ENCODE measurements at regions not wholly inside any gene's neighbourhood (a gene's known extent, or its start where the extent isn't known, plus 50 kb on each side); places are given as distances from the start of the nearest gene placed in this dataset.
"Not testable (repeated sequence)": the region's sequence is repeated elsewhere in the genome, so short reads cannot be mapped to it uniquely, and the experiment has no call there.

DNA sequence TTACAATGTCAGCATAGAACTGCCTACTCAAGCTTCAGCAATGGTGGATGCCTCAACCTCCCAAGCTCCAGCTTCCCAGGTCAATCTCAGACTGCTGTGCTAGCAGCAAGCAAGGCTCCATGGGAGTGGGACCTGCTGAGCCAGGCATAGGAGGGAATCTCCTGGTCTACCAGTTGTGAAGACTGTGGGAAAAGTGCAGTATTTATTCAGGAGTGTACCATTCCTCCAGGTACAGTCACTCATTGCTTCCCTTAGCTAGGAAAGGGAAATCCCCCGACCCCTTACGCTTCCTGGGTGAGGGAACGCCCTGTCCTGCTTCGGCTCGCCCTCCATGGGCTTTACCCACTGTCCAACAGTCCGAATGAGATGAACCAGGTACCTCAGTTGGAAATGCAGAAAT is 130.3 kb downstream of the ADCYAP1 start:
- H3K36me3 Mint-ChIP-seq (ENCODE audit: low read depth) = no peaks in the 10 kb centered on the region
- H3K4me1 Mint-ChIP-seq = no peaks in the 10 kb centered on the region
- ChIA-PET CTCF (no interaction called here), POLR2A (no interaction called here)
- peaks cover 2% of the 10 kb centered on the region for H3K27me3 Mint-ChIP-seq
- no peak for DNase-seq
- peaks cover 5% of the 10 kb centered on the region for H3K9me3 Mint-ChIP-seq
- no peak overlapping the region for H3K4me3 Mint-ChIP-seq
- no peak overlapping the region for H3K27ac Mint-ChIP-seq

DNA sequence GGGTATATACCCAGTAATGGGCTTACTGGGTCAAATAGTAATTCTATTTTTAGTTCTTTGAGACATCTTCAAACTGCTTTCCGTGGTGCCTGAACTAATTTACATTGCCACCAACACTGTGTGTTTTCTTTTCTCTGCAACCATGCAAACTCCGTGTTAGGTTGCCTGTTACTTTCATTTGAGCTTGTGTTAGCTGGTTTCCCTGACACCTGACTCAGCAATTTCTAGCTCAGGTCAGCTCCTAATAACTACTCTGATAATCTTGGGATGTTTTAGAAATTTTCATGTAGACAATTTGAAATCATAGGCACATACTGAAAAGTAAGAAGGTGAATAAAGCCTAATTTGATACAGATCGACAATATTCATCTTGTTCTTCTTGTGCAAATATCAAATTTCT is 132.3 kb downstream of the ADCYAP1 start:
- Mint-ChIP-seq H3K27ac (no peak overlapping the region), H3K27me3 (peaks cover 2% of the 10 kb centered on the region), H3K36me3 (ENCODE audit: low read depth) (no peaks in the 10 kb centered on the region), H3K9me3 (peaks cover 2% of the 10 kb centered on the region), H3K4me1 (no peaks in the 10 kb centered on the region), H3K4me3 (no peak overlapping the region)
- ChIA-PET POLR2A (no interaction called here), CTCF (no interaction called here)
- no peak for DNase-seq

DNA sequence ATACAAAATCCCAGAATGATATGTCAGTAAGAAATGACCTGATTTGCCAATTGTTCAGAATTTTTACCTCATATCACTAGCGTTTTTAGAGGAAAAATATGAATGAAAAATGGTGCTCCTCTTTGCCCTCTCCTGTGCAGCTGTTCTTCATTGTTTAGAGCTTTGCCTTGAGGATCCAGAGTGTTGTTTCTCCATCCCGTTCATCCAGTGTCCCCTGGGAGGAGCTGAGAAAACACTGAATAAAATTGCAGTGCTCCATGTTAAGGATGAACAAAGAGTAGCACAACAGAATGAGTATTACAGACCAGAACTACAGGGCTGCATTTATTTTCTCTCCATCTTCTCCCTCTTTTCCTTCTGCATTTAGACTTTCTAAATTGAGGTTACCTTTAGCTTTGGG is 133.1 kb downstream of the ADCYAP1 start:
- ChIA-PET POLR2A (no interaction called here), CTCF (no interaction called here)
- DNase-seq = no peak
- no peaks in the 10 kb centered on the region for H3K4me1 Mint-ChIP-seq
- peaks cover 2% of the 10 kb centered on the region for H3K27me3 Mint-ChIP-seq
- H3K4me3 Mint-ChIP-seq = no peak overlapping the region
- H3K27ac Mint-ChIP-seq = no peak overlapping the region
- H3K9me3 Mint-ChIP-seq = peaks cover 2% of the 10 kb centered on the region
- H3K36me3 Mint-ChIP-seq (ENCODE audit: low read depth) = no peaks in the 10 kb centered on the region

DNA sequence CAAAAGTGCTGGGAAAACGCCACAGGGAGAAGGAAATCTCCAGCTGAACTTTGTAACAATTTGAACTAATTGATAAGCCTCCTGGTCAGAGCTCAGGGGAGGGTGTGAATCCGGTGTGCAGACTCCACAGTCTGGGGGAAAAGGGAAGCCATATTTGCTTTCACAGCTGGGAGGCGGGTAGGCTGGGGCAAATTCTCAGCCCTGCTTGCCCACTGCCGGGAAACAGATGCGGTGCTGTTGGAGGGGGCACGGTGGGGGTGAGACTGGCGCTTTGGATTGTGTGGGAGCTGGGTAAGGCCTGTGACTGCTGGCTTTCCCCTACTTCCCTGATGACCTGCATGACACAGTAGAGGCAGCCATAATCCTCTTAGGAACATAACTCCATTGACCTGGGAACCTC is 134.8 kb downstream of the ADCYAP1 start:
- POLR2A ChIA-PET = no interaction called here
- CTCF ChIA-PET = no interaction called here
- H3K9me3 Mint-ChIP-seq = peaks cover 2% of the 10 kb centered on the region

DNA sequence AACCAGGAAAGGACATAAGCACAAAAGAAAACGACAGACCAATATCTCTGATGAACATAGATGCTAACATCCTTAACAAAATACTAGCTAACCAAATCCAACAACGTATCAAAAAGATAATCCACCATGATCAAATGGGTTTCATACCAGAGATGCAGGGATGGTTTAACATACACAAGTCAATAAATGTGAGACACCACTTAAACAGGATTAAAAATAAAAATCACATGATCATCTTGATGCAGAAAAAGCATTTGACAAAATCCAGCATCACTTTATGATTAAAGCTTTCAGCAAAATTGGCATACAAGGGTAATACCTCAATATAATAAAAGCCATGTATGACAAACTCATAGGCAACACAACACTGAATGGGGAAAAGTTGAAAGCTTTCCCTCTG is 138.4 kb downstream of the ADCYAP1 start:
- CTCF ChIA-PET = interaction anchor here (0.7 kb wide), 1 partner anchor 65 kb away, joined by 3 read pairs; no protein-coding TSS in a partner anchor
- H3K9me3 Mint-ChIP-seq; H3K27ac Mint-ChIP-seq; DNase-seq; H3K4me3 Mint-ChIP-seq; H3K36me3 Mint-ChIP-seq (ENCODE audit: low read depth); H3K4me1 Mint-ChIP-seq; H3K27me3 Mint-ChIP-seq; POLR2A ChIA-PET: not testable (repeated sequence)

More for the DNA sequence above, 134.8 kb downstream of the ADCYAP1 start:
- H3K4me3 Mint-ChIP-seq = no peak overlapping the region
- no peaks in the 10 kb centered on the region for H3K4me1 Mint-ChIP-seq
- no peak for DNase-seq
- H3K27ac Mint-ChIP-seq = no peak overlapping the region
- no peaks in the 10 kb centered on the region for H3K36me3 Mint-ChIP-seq (ENCODE audit: low read depth)
- H3K27me3 Mint-ChIP-seq = peaks cover 2% of the 10 kb centered on the region

DNA sequence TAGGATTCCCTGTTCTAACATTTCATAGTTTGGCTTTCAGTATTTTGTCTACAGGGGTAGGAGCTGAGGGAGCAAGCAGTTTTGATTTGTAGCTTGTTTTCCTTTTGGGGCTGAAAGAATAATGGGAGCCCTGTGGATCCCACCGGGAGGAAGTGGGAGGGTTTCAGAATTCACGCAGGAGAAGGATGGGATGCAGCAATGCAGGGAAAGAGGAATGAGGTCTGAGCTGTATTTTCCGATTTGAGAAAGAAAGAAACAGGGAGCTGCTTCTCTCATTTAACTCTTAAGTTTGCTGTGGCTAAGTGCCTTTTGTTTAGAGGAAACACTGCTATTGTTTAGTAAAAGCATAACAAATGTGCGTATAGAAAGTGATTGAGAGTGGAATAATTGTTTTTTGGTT is 141.0 kb downstream of the ADCYAP1 start:
- Mint-ChIP-seq H3K27ac (no peak overlapping the region), H3K4me3 (no peak overlapping the region), H3K4me1 (no peaks in the 10 kb centered on the region), H3K9me3 (no peaks in the 10 kb centered on the region), H3K27me3 (no peaks in the 10 kb centered on the region), H3K36me3 (ENCODE audit: low read depth) (no peaks in the 10 kb centered on the region)
- no peak for DNase-seq
- POLR2A ChIA-PET = no interaction called here
- CTCF ChIA-PET = no interaction called here

DNA sequence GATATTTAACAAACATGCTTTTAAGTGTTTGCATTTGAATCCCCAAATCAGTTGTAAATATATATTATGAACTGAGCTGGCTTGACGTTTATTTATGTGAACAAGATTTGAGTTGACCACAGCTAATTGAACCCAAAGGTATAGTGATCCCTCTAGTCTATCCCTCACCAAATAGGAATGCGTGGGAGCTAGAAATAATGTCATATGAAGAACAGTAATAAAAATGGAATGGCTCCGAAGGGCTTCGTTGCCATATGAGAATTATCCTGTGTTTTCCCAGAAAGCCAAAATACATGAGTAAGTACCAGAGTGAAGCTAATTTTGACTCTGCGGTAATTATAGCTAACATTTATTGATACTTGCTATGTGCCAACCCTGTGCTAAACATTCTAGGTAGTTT is 142.7 kb downstream of the ADCYAP1 start:
- ChIA-PET CTCF (no interaction called here), POLR2A (no interaction called here)
- Mint-ChIP-seq H3K27me3 (no peaks in the 10 kb centered on the region), H3K4me1 (no peaks in the 10 kb centered on the region), H3K9me3 (no peaks in the 10 kb centered on the region), H3K4me3 (no peak overlapping the region), H3K36me3 (ENCODE audit: low read depth) (no peaks in the 10 kb centered on the region), H3K27ac (no peak overlapping the region)
- DNase-seq = no peak

DNA sequence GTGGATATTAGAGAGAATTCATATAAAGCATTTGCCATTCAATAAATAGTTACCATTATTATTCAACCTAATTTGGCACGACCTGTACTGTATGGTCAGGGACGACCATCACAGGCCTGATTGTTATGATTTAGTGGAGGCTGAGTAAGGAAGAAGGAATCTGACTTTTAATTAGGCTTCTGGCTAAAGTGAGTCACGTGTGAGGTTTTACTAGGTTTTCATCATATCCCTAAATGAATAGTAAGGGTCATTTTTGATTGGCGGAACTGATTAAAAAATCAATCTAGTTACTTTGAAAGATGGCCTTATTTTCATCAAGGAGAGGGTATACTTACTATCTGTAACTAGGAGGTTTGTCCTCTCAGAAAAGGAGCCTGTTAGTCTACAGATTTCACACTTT is 143.4 kb downstream of the ADCYAP1 start:
- no peak for DNase-seq
- H3K4me1 Mint-ChIP-seq = no peaks in the 10 kb centered on the region
- H3K9me3 Mint-ChIP-seq = no peaks in the 10 kb centered on the region
- H3K36me3 Mint-ChIP-seq (ENCODE audit: low read depth) = no peaks in the 10 kb centered on the region
- ChIA-PET CTCF (no interaction called here), POLR2A (no interaction called here)
- no peak overlapping the region for H3K27ac Mint-ChIP-seq
- no peaks in the 10 kb centered on the region for H3K27me3 Mint-ChIP-seq
- H3K4me3 Mint-ChIP-seq = no peak overlapping the region

DNA sequence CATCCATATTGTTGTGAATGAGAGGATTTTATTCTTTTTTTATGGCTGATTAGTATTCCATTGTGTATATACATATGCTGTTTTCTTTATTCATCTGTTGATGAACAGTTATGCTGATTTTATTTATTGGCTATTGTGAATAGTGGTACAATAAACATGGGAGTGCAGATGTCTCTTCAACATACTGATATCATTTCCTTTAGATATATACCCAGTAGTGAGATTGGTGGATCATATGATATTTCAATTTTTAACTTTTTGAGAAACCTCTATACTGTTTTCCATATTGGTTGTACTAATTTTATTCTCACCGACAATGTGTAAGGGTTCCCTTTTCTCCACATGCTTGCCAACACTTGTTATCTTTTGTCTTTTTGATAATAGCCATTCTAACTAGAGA is 144.5 kb downstream of the ADCYAP1 start:
- ChIA-PET POLR2A (no interaction called here), CTCF (no interaction called here)
- Mint-ChIP-seq H3K36me3 (ENCODE audit: low read depth) (no peaks in the 10 kb centered on the region), H3K4me1 (no peaks in the 10 kb centered on the region), H3K27ac (no peak overlapping the region), H3K4me3 (no peak overlapping the region), H3K9me3 (no peaks in the 10 kb centered on the region), H3K27me3 (no peaks in the 10 kb centered on the region)
- no peak for DNase-seq

DNA sequence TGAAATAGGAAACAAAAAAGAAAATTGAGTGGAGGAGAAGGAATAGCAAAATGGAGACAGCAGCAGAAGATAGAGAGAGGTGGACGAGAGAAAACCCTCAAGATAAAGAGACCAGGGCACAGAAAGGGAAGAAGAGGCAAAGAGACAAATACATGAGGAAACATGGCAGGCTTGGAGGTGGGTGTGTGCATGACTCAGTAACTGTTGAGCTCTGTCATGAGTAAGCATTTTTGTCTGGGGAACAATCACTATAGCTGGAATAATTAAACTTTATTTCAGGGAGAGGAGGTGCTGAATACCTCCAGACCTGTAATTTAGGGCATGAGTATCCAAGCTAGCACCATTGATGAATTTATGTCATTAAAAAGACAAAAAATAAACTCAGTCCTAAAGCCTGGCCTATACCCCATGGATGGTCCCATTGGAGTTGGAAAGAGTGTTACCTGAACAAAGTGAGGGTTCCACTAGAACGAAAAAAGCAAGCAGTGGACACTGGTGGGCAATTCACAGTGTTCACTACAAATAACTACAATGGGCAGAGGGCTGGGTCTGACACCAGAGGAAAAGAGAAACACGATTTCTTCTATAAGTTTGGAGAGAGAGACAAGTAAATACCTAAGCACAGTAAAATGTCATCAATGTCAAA is 145.5 kb downstream of the ADCYAP1 start:
- ChIA-PET CTCF (no interaction called here), POLR2A (no interaction called here)
- DNase-seq = no peak
- no peaks in the 10 kb centered on the region for H3K9me3 Mint-ChIP-seq
- no peak overlapping the region for H3K4me3 Mint-ChIP-seq
- H3K27me3 Mint-ChIP-seq = no peaks in the 10 kb centered on the region
- H3K27ac Mint-ChIP-seq = no peak overlapping the region
- H3K4me1 Mint-ChIP-seq = no peaks in the 10 kb centered on the region
- no peaks in the 10 kb centered on the region for H3K36me3 Mint-ChIP-seq (ENCODE audit: low read depth)

DNA sequence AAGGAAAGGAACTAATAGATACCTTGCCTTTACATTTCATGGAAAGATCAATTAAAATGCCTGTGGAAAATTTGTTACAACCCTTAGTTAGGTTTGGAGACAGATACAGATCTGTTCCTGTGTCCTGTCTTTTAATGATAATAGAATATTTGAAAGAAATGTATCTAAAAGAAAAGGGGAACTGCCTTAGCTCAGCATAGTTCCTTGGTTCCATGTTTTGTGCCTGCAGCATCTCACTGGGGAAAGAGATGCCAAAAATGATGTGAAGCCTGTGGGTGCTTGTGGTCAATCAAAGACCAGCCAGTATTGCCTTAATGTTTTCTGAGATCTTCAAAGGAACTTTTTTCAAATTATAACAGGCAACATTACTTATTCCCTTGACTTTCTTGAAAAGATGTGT is 147.6 kb downstream of the ADCYAP1 start:
- H3K36me3 Mint-ChIP-seq (ENCODE audit: low read depth) = no peaks in the 10 kb centered on the region
- H3K4me3 Mint-ChIP-seq = no peak overlapping the region
- CTCF ChIA-PET = no interaction called here
- H3K27me3 Mint-ChIP-seq = no peaks in the 10 kb centered on the region
- peaks cover 2% of the 10 kb centered on the region for H3K9me3 Mint-ChIP-seq
- POLR2A ChIA-PET = no interaction called here
- no peak for DNase-seq
- no peaks in the 10 kb centered on the region for H3K4me1 Mint-ChIP-seq
- no peak overlapping the region for H3K27ac Mint-ChIP-seq

DNA sequence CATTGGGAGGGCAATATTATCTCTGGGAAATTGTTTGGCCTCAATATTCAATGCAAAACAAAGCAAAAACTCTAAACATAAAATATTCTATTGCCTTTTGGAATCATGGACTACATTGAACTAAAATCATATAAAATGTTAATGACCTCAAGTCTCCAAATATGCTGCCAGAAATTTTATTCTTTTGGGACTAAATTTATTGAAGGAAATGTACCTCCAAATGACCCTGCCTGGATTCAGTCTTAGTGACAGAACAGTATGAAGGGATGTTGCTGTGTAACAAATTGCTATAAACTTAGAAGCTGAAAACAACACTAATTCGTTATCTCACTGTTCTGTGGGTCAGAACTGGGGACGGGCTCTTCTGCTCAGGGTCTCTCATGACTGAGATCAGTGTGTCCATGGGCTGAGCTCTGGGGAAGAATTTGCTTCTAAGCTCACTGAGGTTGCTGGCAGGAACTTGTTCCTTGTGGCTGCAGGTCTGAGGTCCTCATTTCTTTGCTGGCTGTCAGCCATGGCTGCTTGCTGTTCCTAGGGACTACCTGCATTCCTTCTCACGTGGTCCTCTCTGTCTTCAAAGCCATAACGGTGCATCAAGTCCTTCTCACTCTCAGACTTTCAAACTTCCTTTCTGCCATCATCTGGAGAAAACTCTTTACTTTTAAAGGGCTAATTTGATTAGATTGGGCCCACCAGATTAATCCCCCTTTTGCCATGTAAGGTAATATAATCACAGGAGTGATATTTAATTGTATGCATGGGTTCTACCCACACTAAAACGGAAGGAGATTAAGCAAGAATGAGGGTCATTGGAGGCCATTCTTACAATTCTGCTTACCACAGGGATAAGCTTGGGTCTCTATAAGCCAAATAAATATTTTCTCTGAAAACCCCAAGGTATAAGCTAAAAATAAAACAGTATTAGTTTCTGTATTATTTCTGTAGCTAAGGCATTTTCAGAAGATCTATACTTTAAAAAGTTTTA is 149.0 kb downstream of the ADCYAP1 start:
- no peak for DNase-seq
- ChIA-PET CTCF (interaction anchor here (1.0 kb wide), 1 partner anchor 12 kb away, joined by 3 read pairs; no protein-coding TSS in a partner anchor), POLR2A (no interaction called here)
- Mint-ChIP-seq H3K4me3 (no peak overlapping the region), H3K27ac (no peak overlapping the region), H3K4me1 (no peaks in the 10 kb centered on the region), H3K9me3 (peaks cover 2% of the 10 kb centered on the region), H3K36me3 (ENCODE audit: low read depth) (no peaks in the 10 kb centered on the region), H3K27me3 (no peaks in the 10 kb centered on the region)

DNA sequence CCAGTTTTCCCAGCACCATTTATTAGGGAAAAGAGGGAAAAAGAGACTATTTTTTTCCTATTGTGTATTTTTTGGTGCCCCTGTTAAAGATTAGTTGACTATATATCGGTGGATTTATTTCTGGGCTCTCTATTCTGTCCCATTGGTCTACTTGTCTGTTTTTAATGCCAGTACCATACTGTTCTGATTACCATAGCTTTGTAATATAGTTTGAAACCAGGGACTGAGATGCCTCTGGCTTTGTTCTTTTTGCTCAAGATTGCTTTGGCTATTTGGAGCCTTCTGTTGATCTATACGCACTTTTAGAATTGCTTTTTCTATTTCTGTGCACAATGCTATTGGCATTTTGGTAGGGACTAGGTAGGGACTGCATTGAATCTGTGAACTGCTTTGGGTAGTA is 151.7 kb downstream of the ADCYAP1 start:
- Mint-ChIP-seq H3K4me1 (no peaks in the 10 kb centered on the region), H3K4me3 (no peak overlapping the region), H3K36me3 (ENCODE audit: low read depth) (no peaks in the 10 kb centered on the region), H3K9me3 (peaks cover 2% of the 10 kb centered on the region), H3K27me3 (no peaks in the 10 kb centered on the region), H3K27ac (no peak overlapping the region)
- CTCF ChIA-PET = no interaction called here
- POLR2A ChIA-PET = no interaction called here
- no peak for DNase-seq

DNA sequence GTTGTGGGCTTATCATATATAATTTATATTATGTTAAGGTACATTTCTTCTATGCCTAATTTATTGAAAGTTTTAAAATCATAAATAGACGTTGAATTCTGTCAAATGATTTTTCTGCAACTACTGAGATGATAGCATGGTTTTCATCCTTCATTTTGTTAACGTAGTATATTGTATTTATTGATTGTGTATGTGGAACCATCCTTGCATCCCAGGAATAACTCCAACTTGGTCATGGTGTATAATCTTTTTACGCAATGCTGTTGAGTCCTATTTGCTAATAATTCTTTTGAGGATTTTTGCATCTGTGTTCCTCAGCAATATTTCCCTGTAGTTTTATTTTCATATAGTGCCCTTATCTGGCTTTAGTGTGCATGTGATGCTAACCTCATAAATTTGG is 152.7 kb downstream of the ADCYAP1 start:
- Mint-ChIP-seq H3K4me3 (no peak overlapping the region), H3K9me3 (peaks cover 2% of the 10 kb centered on the region), H3K27me3 (no peaks in the 10 kb centered on the region), H3K27ac (no peak overlapping the region), H3K4me1 (no peaks in the 10 kb centered on the region), H3K36me3 (ENCODE audit: low read depth) (no peaks in the 10 kb centered on the region)
- no peak for DNase-seq
- ChIA-PET CTCF (no interaction called here), POLR2A (no interaction called here)
